Fibroblast of pulmonary artery (primary cell): ENCODE measurements at regions not wholly inside any gene's neighbourhood (a gene's known extent, or its start where the extent isn't known, plus 50 kb on each side); places are given as distances from the start of the nearest gene placed in this dataset.

ENCODE experiments used
- DNase-seq: peaks from one replicate; pipeline ENCODE4 v3.0.0-alpha.2; 2010; ENCODE audit warnings: low read depth
- H3K4me3 ChIP-seq: replicated peaks from 2 replicates; pipeline ENCODE4 v1.5.1; 2011; ENCODE audit warnings: low read depth, mild to moderate bottlenecking, control low read depth, low read length, moderate library complexity
- TF ChIP-seq, protein P1 (sequence below): IDR thresholded peaks from 2 replicates; pipeline ENCODE4 v1.5.1; 2011; ENCODE audit warnings: mild to moderate bottlenecking, control low read depth, low read length, inconsistent platforms; ENCODE audit errors: missing control alignments

DNA sequence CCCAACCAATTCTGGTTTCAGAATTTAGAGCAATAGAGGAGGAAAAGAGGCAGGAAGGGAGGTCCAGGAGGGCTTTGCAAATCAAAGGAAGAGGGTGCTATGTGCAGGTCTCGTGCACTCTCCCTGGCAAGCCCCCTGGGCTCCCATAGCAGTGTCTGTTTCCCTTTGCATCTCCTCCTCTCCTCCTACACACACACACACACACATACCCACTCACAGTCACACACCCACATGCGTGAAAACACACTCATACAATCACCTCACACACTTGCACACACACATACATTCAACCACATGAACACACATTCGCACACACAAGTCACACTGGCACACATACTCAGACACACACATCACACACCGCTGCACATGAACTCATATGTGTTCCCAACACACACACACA is 105.3 kb downstream of the OAT start:
- TF ChIP-seq, protein P1, sequence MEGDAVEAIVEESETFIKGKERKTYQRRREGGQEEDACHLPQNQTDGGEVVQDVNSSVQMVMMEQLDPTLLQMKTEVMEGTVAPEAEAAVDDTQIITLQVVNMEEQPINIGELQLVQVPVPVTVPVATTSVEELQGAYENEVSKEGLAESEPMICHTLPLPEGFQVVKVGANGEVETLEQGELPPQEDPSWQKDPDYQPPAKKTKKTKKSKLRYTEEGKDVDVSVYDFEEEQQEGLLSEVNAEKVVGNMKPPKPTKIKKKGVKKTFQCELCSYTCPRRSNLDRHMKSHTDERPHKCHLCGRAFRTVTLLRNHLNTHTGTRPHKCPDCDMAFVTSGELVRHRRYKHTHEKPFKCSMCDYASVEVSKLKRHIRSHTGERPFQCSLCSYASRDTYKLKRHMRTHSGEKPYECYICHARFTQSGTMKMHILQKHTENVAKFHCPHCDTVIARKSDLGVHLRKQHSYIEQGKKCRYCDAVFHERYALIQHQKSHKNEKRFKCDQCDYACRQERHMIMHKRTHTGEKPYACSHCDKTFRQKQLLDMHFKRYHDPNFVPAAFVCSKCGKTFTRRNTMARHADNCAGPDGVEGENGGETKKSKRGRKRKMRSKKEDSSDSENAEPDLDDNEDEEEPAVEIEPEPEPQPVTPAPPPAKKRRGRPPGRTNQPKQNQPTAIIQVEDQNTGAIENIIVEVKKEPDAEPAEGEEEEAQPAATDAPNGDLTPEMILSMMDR, result no peak
- H3K4me3 ChIP-seq, result no peak overlapping the region
- DNase-seq, result no peak

DNA sequence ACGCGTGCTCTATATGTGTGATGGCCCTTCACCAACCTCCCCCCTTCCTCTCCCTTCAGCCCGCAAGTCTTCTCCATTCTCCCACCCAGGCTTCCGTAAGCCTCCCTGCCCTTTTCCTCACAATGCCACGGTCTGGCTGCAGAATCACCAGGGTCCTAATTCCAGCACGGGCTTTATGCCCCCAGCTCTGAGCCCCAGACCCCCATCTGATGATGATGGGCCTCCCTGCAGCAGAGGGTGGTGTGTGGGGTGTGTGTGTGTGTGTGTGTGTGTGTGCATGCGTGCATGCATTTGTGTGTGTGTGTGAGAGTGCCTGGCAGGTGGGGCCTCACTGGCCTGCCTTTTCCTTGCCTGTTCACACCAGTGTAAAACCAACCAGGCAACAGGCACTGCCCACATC is 109.9 kb downstream of the OAT start:
- TF ChIP-seq, protein P1, result no peak
- no peak overlapping the region for H3K4me3 ChIP-seq
- no peak for DNase-seq

DNA sequence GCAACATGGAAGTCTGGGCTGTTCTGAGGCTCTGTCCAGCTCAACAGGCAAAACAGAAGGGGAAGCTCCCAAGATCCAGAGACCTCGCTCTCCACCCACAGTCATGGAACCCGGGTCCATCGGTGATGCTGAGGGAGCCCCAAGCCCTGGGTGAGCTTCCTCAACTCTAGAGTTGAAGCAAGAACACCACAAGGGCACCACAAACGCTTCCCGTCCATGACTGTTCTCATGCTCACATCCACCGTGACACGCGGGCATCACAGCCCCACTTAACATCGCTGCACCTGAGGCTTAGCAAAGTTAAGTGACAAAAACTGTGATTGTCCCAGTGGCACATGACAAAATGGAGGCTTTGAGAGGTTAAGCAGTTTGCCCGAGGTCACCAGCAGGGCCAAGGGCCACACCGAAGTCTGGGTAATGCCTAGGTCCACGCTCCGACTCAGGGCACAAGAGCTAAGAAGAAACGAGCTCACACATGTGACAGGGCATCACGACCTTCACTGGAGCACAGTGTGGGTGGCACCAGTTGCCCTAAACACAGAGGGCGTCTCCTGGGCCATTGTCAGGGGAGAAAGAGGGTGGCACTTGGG is 110.6 kb downstream of the OAT start:
- H3K4me3 ChIP-seq, result no peak overlapping the region
- no peak for DNase-seq
- TF ChIP-seq, protein P1, result no peak

DNA sequence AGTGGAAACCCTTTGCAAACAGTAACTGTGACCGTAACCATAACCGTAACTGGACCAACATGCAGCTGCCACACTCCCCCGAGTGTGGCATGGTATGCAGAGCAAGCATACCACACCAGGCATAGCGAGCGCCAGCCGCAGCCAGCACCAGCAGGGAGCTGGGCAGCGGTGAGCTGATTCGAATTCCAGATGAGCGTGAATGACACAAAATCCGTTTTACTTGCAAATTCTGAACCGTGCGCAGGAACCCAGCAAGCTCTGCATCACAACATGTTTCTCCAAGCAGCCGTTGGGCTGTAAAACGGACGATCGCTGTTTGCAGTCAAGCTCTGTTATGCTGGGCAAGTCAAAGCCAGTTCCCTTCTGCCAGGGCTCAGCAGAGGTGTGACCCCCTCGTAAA is 111.1 kb downstream of the OAT start:
- TF ChIP-seq, protein P1, result no peak
- DNase-seq, result no peak
- no peak overlapping the region for H3K4me3 ChIP-seq

DNA sequence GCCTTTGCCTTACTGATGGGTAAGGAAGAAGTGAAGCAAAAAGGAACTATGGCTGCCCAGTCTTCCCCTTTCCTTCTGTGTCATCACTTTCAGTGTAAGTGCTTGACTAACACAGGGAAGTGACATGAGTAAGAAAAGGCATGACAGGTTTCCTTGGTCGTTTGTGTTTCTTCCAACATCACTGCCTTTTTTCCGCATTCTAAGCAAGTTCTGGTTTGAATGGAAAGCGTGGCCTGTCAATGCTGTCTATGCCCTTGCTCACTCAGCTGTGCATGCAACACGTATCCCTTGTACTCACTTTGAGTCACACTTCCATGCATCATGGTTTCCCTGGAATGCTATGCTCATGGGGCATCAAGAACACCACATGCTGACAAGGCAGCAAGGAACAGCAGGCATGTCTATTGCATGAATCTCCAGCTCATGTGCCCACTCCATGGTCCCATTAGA is 111.8 kb downstream of the OAT start:
- TF ChIP-seq, protein P1, result no peak
- no peak overlapping the region for H3K4me3 ChIP-seq
- DNase-seq, result no peak

DNA sequence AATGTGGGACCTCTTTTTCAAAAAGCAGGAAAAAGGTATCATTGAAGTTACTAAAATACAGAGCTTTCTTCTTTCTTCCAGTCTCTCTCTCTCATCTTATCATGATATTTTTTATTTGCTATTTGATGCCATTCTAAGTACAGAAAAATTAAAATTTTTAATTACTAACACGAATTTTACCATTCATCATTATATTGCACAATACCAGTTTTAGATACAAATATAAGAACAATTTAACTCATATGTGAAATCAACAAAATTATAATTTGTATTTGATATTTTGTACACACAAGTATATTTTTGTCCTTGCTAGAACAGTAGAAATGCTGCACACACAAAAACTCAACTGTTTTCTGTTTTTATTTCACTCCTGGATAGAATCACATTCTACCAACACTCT is 112.2 kb downstream of the OAT start:
- no peak for DNase-seq

DNA sequence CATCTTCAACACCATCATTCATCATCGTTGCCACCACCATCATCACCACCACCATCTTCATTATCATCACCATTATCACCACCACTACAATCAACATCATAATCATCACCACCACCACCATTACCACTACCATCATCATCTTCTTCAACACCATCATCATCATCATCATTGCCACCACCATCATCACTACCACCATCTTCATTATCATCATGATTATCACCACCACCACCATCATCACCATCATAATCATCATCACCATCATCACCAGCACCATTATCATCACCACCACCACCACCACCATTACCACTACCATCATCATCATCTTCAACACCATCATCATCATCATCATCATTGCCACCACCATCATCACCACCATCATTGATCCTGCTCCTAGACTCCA is 112.7 kb downstream of the OAT start:
- DNase-seq, result no peak
- H3K4me3 ChIP-seq, result no peak overlapping the region
- TF ChIP-seq, protein P1, result no peak

More for the DNA sequence above, 112.2 kb downstream of the OAT start:
- TF ChIP-seq, protein P1, result no peak
- H3K4me3 ChIP-seq, result no peak overlapping the region
